DND-41 (cell line): ENCODE measurements at regions not wholly inside any gene's neighbourhood (a gene's known extent, or its start where the extent isn't known, plus 50 kb on each side); places are given as distances from the start of the nearest gene placed in this dataset.
"Not testable (repeated sequence)": the region's sequence is repeated elsewhere in the genome, so short reads cannot be mapped to it uniquely, and the experiment has no call there.

Experiments
- ATAC-seq: fragments of 200-7000 bp; cut with Tn5 transposase; 3 replicates; pipeline ENCODE4 v1.9.1; 2021; ENCODE audit warnings: low read depth; ENCODE audit not compliant: insufficient read depth
- DNase-seq: peaks from one replicate; pipeline ENCODE4 v3.0.0-alpha.2; 2020
- H2AFZ ChIP-seq: 2 replicates; pipeline ENCODE4 v1.6.0; 2012; ENCODE audit warnings: low read depth, low read length
- H3K27ac ChIP-seq: 2 replicates; pipeline ENCODE4 v1.5.1; 2012; ENCODE audit warnings: low read length, inconsistent platforms
- H3K27me3 ChIP-seq: fragments of 200-600 bp; sonication (generic); 2 replicates; pipeline ENCODE4 v1.6.0; 2012; ENCODE audit warnings: low read length, mild to moderate bottlenecking, inconsistent platforms; ENCODE audit not compliant: insufficient read depth, poor library complexity
- H3K36me3 ChIP-seq: 2 replicates; pipeline ENCODE4 v1.5.1; 2012; ENCODE audit warnings: low read length, inconsistent platforms; ENCODE audit not compliant: insufficient read depth
- H3K4me1 ChIP-seq: 2 replicates; pipeline ENCODE4 v1.5.1; 2012; ENCODE audit warnings: mild to moderate bottlenecking, low read length; ENCODE audit not compliant: insufficient read depth
- H3K4me2 ChIP-seq: 2 replicates; pipeline ENCODE4 v1.6.0; 2012; ENCODE audit warnings: mild to moderate bottlenecking, moderate library complexity, low read length, inconsistent platforms; ENCODE audit not compliant: insufficient read depth
- H3K4me3 ChIP-seq, 2 experiments: fragments of 200-600 bp in 1 of 2; shearing (Covaris generic) in 1 of 2; 2 replicates each; pipeline ENCODE4 v1.5.1; 2012 to 2016; ENCODE audit warnings: inconsistent platforms in 2 of 2, low read length in 2 of 2, mild to moderate bottlenecking in 2 of 2, low read depth in 1 of 2, moderate library complexity in 1 of 2
- H3K79me2 ChIP-seq: 2 replicates; pipeline ENCODE4 v1.6.0; 2012; ENCODE audit warnings: low read length, inconsistent platforms; ENCODE audit not compliant: insufficient read depth
- H3K9ac ChIP-seq: 2 replicates; pipeline ENCODE4 v1.6.0; 2012; ENCODE audit warnings: low read depth, mild to moderate bottlenecking, inconsistent platforms, low read length, moderate library complexity
- H3K9me3 ChIP-seq: 2 replicates; pipeline ENCODE4 v1.5.1; 2012; ENCODE audit warnings: low read length, moderate library complexity, mild to moderate bottlenecking, inconsistent platforms; ENCODE audit not compliant: insufficient read depth, severe bottlenecking
- H4K20me1 ChIP-seq: 2 replicates; pipeline ENCODE4 v1.6.0; 2012; ENCODE audit warnings: low read length; ENCODE audit not compliant: insufficient read depth
- CTCF ChIP-seq: IDR thresholded peaks from 2 replicates; pipeline ENCODE4 v1.5.1; 2012; ENCODE audit warnings: borderline replicate concordance, low read length, moderate library complexity, mild to moderate bottlenecking; ENCODE audit not compliant: poor library complexity, severe bottlenecking; ENCODE audit errors: extremely low read depth
- EZH2 ChIP-seq: IDR thresholded peaks from 3 replicates; pipeline ENCODE4 v1.6.1; 2012; ENCODE audit warnings: borderline replicate concordance, low read depth, mild to moderate bottlenecking, moderate library complexity, low read length, inconsistent platforms; ENCODE audit not compliant: severe bottlenecking

- no peaks in the 10 kb centered on the region for H3K79me2 ChIP-seq
- no peak overlapping the region for H3K9ac ChIP-seq
- TF ChIP-seq EZH2 (no peak), CTCF (no peak)
- no peak overlapping the region for H3K4me2 ChIP-seq
- H3K4me3 ChIP-seq: no peak overlapping the region
- no peak for DNase-seq
- no peak overlapping the region for H2AFZ ChIP-seq
- 0 out of 2 replicates have a peak, but pooled peaks cover 2% of the 10 kb centered on the region for H4K20me1 ChIP-seq
- no peaks in the 10 kb centered on the region for H3K4me1 ChIP-seq
- no peaks in the 10 kb centered on the region for H3K27me3 ChIP-seq
- no peaks in the 10 kb centered on the region for H3K36me3 ChIP-seq
- no peak for ATAC-seq
- H3K27ac ChIP-seq: no peak overlapping the region
- H3K9me3 ChIP-seq: no peaks in the 10 kb centered on the region
Measured at GRCh38 chr14:37711356-37711830, 116.0 kb downstream of the TTC6 start.

- 0 out of 2 replicates have a peak, but pooled peaks cover 2% of the 10 kb centered on the region for H4K20me1 ChIP-seq
- H3K79me2 ChIP-seq: no peaks in the 10 kb centered on the region
- no peak overlapping the region for H3K27ac ChIP-seq
- ATAC-seq (no peak), DNase-seq (no peak)
- no peak overlapping the region for H3K4me2 ChIP-seq
- H2AFZ ChIP-seq: no peak overlapping the region
- H3K9ac ChIP-seq: no peak overlapping the region
- H3K27me3 ChIP-seq: no peaks in the 10 kb centered on the region
- no peaks in the 10 kb centered on the region for H3K36me3 ChIP-seq
- H3K9me3 ChIP-seq: no peaks in the 10 kb centered on the region
- H3K4me3 ChIP-seq: no peak overlapping the region
- H3K4me1 ChIP-seq: no peaks in the 10 kb centered on the region
- no peak for TF ChIP-seq EZH2
- TF ChIP-seq CTCF: no peak
Measured at GRCh38 chr14:37711831-37712475, 116.5 kb downstream of the TTC6 start.

- H3K4me3 ChIP-seq, ATAC-seq, DNase-seq, H3K4me1 ChIP-seq, H4K20me1 ChIP-seq, H3K27ac ChIP-seq, H3K4me2 ChIP-seq, H3K9ac ChIP-seq, H3K9me3 ChIP-seq, H2AFZ ChIP-seq, H3K27me3 ChIP-seq, H3K36me3 ChIP-seq, H3K79me2 ChIP-seq: not testable (repeated sequence)
Measured at GRCh38 chr14:37712476-37712860, 117.0 kb downstream of the TTC6 start.

- ATAC-seq (no peak), DNase-seq (no peak)
- no peaks in the 10 kb centered on the region for H3K9me3 ChIP-seq
- H3K4me1 ChIP-seq: no peaks in the 10 kb centered on the region
- no peaks in the 10 kb centered on the region for H3K27me3 ChIP-seq
- no peaks in the 10 kb centered on the region for H3K79me2 ChIP-seq
- TF ChIP-seq EZH2 (no peak), CTCF (no peak)
- H4K20me1 ChIP-seq: 0 out of 2 replicates have a peak, but pooled peaks cover 2% of the 10 kb centered on the region
- H3K4me2 ChIP-seq: no peak overlapping the region
- H3K36me3 ChIP-seq: no peaks in the 10 kb centered on the region
- H2AFZ ChIP-seq: no peak overlapping the region
- no peak overlapping the region for H3K9ac ChIP-seq
- H3K27ac ChIP-seq: no peak overlapping the region
- H3K4me3 ChIP-seq: no peak overlapping the region
Measured at GRCh38 chr14:37712976-37713431, 117.6 kb downstream of the TTC6 start.
